ENCODE measurements at regions not wholly inside any gene's neighbourhood (a gene's known extent, or its start where the extent isn't known, plus 50 kb on each side); places are given as distances from the start of the nearest gene placed in this dataset.

GRCh38 chr10:117817116-117817515, 229.6 kb downstream of the RAB11FIP2 start:
- H3K27me3 ChIP-seq (ENCODE audit: control insufficient read depth in 2 of 2, insufficient read depth in 2 of 2, low read length in 2 of 2), result no peaks in the 10 kb centered on the region
- no peaks in the 10 kb centered on the region for H4K20me1 ChIP-seq (ENCODE audit: insufficient read depth, low read length)
- no peak overlapping the region for H3K4me3 Mint-ChIP-seq
- H3K36me3 ChIP-seq (replicated peaks in 1 of 2; ENCODE audit: control insufficient read depth in 1 of 2, insufficient read depth in 2 of 2, low read length in 2 of 2), result no peaks in the 10 kb centered on the region
- no peak overlapping the region for H3K27ac ChIP-seq (ENCODE audit: low read depth in 1 of 2, low read length in 2 of 2)
- H3K79me2 ChIP-seq (ENCODE audit: insufficient read depth, low read length), result no peaks in the 10 kb centered on the region
- H3K9me3 Mint-ChIP-seq, result peaks cover 0 to 3% (median 0%) of the 10 kb centered on the region in 7 donors
- intact Hi-C loops (cut with micrococcal nuclease), result no loop called here
- no peak overlapping the region for H2AFZ ChIP-seq (ENCODE audit: insufficient read depth, low read depth, low read length, poor library complexity, severe bottlenecking)
- H3K4me1 ChIP-seq (ENCODE audit: control insufficient read depth in 1 of 2, insufficient read depth in 2 of 2, low read length in 2 of 2), result no peaks in the 10 kb centered on the region
- 72% methylated on average over 2 of the region's 3 CpGs for WGBS (ENCODE audit: insufficient coverage)
- no peak overlapping the region for H3K9ac ChIP-seq (ENCODE audit: insufficient read depth, low read length, poor library complexity, severe bottlenecking)
- DNase-seq, result no peak
- H3K4me3 ChIP-seq (replicated peaks in 1 of 3; ENCODE audit: low read depth in 2 of 3, low read length in 3 of 3), result no peak overlapping the region
- peaks cover 3 to 8% (median 6%) of the 10 kb centered on the region in 3 donors for H3K27me3 Mint-ChIP-seq (ENCODE audit: low read depth in 3 of 3)
- H3K36me3 Mint-ChIP-seq, result no peaks in the 10 kb centered on the region
- TF ChIP-seq CTCF (IDR thresholded peaks at IDR 0.05), result no peak
- H3K9me3 ChIP-seq (replicated peaks in 1 of 2; ENCODE audit: control insufficient read depth in 1 of 2, insufficient read depth in 1 of 2, low read length in 2 of 2), result no peaks in the 10 kb centered on the region
- no peak overlapping the region for H3K27ac Mint-ChIP-seq
- no peak overlapping the region for H3K4me2 ChIP-seq (replicated peaks; ENCODE audit: extremely low read depth, low read length, poor library complexity, severe bottlenecking)
- no peaks in the 10 kb centered on the region for H3K4me1 Mint-ChIP-seq

- H3K9me3 Mint-ChIP-seq, result peaks cover 0 to 1% (median 0%) of the 10 kb centered on the region in 7 donors
- no CpG with 5 or more reads among the region's 1 CpG for WGBS (ENCODE audit: insufficient coverage)
- no peak overlapping the region for H3K27ac Mint-ChIP-seq
- H3K27me3 Mint-ChIP-seq (ENCODE audit: low read depth in 3 of 3), result peaks cover 2 to 8% (median 3%) of the 10 kb centered on the region in 3 donors
- Histone ChIP-seq H3K27me3 (ENCODE audit: control insufficient read depth in 2 of 2, insufficient read depth in 2 of 2, low read length in 2 of 2) (no peaks in the 10 kb centered on the region), H3K9me3 (replicated peaks in 1 of 2; ENCODE audit: control insufficient read depth in 1 of 2, insufficient read depth in 1 of 2, low read length in 2 of 2) (no peaks in the 10 kb centered on the region), H3K4me1 (ENCODE audit: control insufficient read depth in 1 of 2, insufficient read depth in 2 of 2, low read length in 2 of 2) (no peaks in the 10 kb centered on the region), H3K27ac (ENCODE audit: low read depth in 1 of 2, low read length in 2 of 2) (no peak overlapping the region), H2AFZ (ENCODE audit: insufficient read depth, low read depth, low read length, poor library complexity, severe bottlenecking) (no peak overlapping the region), H4K20me1 (ENCODE audit: insufficient read depth, low read length) (no peaks in the 10 kb centered on the region), H3K4me3 (replicated peaks in 1 of 3; ENCODE audit: low read depth in 2 of 3, low read length in 3 of 3) (no peak overlapping the region), H3K36me3 (replicated peaks in 1 of 2; ENCODE audit: control insufficient read depth in 1 of 2, insufficient read depth in 2 of 2, low read length in 2 of 2) (no peaks in the 10 kb centered on the region), H3K4me2 (replicated peaks; ENCODE audit: extremely low read depth, low read length, poor library complexity, severe bottlenecking) (no peak overlapping the region), H3K9ac (ENCODE audit: insufficient read depth, low read length, poor library complexity, severe bottlenecking) (no peak overlapping the region), H3K79me2 (ENCODE audit: insufficient read depth, low read length) (no peaks in the 10 kb centered on the region)
- TF ChIP-seq CTCF (IDR thresholded peaks at IDR 0.05), result no peak
- no peaks in the 10 kb centered on the region for H3K4me1 Mint-ChIP-seq
- no peaks in the 10 kb centered on the region for H3K36me3 Mint-ChIP-seq
- no peak overlapping the region for H3K4me3 Mint-ChIP-seq
- DNase-seq, result no peak
- intact Hi-C loops (cut with micrococcal nuclease), result no loop called here
Observed at GRCh38 chr10:117818721-117819120, 228.0 kb downstream of the RAB11FIP2 start.

Data from CD14-positive monocyte (primary cell).